HG03460 (cell line): ENCODE measurements at regions not wholly inside any gene's neighbourhood (a gene's known extent, or its start where the extent isn't known, plus 50 kb on each side); places are given as distances from the start of the nearest gene placed in this dataset.
"Not testable (repeated sequence)": the region's sequence is repeated elsewhere in the genome, so short reads cannot be mapped to it uniquely, and the experiment has no call there.

Experiments used
- ATAC-seq: cut with Tn5 transposase; IDR thresholded peaks from one replicate; pipeline ENCODE4 v1.9.1; 2021; ENCODE audit not compliant: unreplicated experiment

- ATAC-seq: no peak
These were observed 91.4 kb downstream of the NCOR2 start for GRCh38 chr12:124476011-124476400.

GRCh38 chr12:124475295-124476010 is 92.0 kb downstream of the NCOR2 start:
- ATAC-seq: no peak

- no peak for ATAC-seq
These were observed 92.7 kb downstream of the NCOR2 start for GRCh38 chr12:124474709-124475108.

GRCh38 chr12:124472690-124473279 is 94.6 kb downstream of the NCOR2 start:
- no peak for ATAC-seq

GRCh38 chr12:124471828-124472227 is 95.6 kb downstream of the NCOR2 start:
- no peak for ATAC-seq

GRCh38 chr12:124470806-124471205 is 96.6 kb downstream of the NCOR2 start:
- no peak for ATAC-seq

GRCh38 chr12:124470139-124470538 is 97.3 kb downstream of the NCOR2 start:
- ATAC-seq: no peak

GRCh38 chr12:124469193-124469888 is 98.1 kb downstream of the NCOR2 start:
- no peak for ATAC-seq

GRCh38 chr12:124467549-124467948 is 99.9 kb downstream of the NCOR2 start:
- not testable (repeated sequence) for ATAC-seq

GRCh38 chr12:124466216-124467128 is 100.9 kb downstream of the NCOR2 start:
- ATAC-seq: peak; percentile 94

- ATAC-seq: no peak
These were observed 101.9 kb downstream of the NCOR2 start for GRCh38 chr12:124465473-124465872.

GRCh38 chr12:124464830-124465229 is 102.6 kb downstream of the NCOR2 start:
- no peak for ATAC-seq

GRCh38 chr12:124464062-124464461 is 103.3 kb downstream of the NCOR2 start:
- no peak for ATAC-seq

GRCh38 chr12:124463341-124463921 is 104.0 kb downstream of the NCOR2 start:
- no peak for ATAC-seq

- ATAC-seq: no peak
These were observed 104.7 kb downstream of the NCOR2 start for GRCh38 chr12:124462750-124463149.

- no peak for ATAC-seq
These were observed 105.4 kb downstream of the NCOR2 start for GRCh38 chr12:124461851-124462623.

- no peak for ATAC-seq
These were observed 106.2 kb downstream of the NCOR2 start for GRCh38 chr12:124461241-124461673.

GRCh38 chr12:124460771-124461170 is 106.6 kb downstream of the NCOR2 start:
- ATAC-seq: no peak

- ATAC-seq: no peak
These were observed 107.4 kb downstream of the NCOR2 start for GRCh38 chr12:124459852-124460645.
